Naive thymus-derived CD8-positive, alpha-beta T cell (primary cell): ENCODE measurements at regions not wholly inside any gene's neighbourhood (a gene's known extent, or its start where the extent isn't known, plus 50 kb on each side); places are given as distances from the start of the nearest gene placed in this dataset.
"Not testable (repeated sequence)": the region's sequence is repeated elsewhere in the genome, so short reads cannot be mapped to it uniquely, and the experiment has no call there.

Experiments used
- ATAC-seq, 2 donors: fragments of 150-1000 bp; cut with Tn5 transposase in 1 of 2; sonication (Bioruptor Pico), chemical (Tn5 transposase) in 1 of 2; 1 replicate in 1 of 2; 2 replicates in 1 of 2; pipeline ENCODE4 v1.10.0; 2021; ENCODE audit warnings: mild to moderate bottlenecking in 2 of 2, moderate library complexity in 2 of 2
- POLR2A ChIA-PET: fragments of 350-600 bp; sonication (Branson Sonifier 250); formaldehyde crosslinking; loops from one replicate; lab custom pipeline; 2021; ENCODE audit warnings: antibody characterized with exemption; lab: Charles Lee
- DNase-seq, 10 donors: peaks; one replicate each; pipeline versions ENCODE4 v3.0.0 to v3.0.0-alpha.2; 2020 to 2022
- H3K27ac Mint-ChIP-seq, 10 donors: one replicate each; pipeline ENCODE4 v1.8.0; 2020 to 2022; ENCODE audit warnings: mild to moderate bottlenecking in 10 of 10, mixed read lengths in 10 of 10, moderate library complexity in 4 of 10, inconsistent platforms in 1 of 10
- H3K27me3 Mint-ChIP-seq, 5 donors: one replicate each; pipeline ENCODE4 v1.8.0; 2021 to 2022; ENCODE audit warnings: mixed read lengths in 5 of 5
- H3K36me3 Mint-ChIP-seq, 3 donors: one replicate each; pipeline ENCODE4 v1.8.0; 2020 to 2022; ENCODE audit warnings: mixed read lengths in 3 of 3, mild to moderate bottlenecking in 2 of 3, inconsistent platforms in 1 of 3
- H3K4me1 Mint-ChIP-seq, 4 donors: one replicate each; pipeline ENCODE4 v1.8.0; 2021 to 2022; ENCODE audit warnings: mixed read lengths in 4 of 4
- H3K4me3 Mint-ChIP-seq, 10 donors: one replicate each; pipeline ENCODE4 v1.8.0; 2020 to 2022; ENCODE audit warnings: mild to moderate bottlenecking in 10 of 10, mixed read lengths in 10 of 10, moderate library complexity in 6 of 10, inconsistent platforms in 1 of 10
- H3K9me3 Mint-ChIP-seq, 9 donors: one replicate each; pipeline ENCODE4 v1.8.0; 2020 to 2022; ENCODE audit warnings: mixed read lengths in 9 of 9, mild to moderate bottlenecking in 3 of 9, inconsistent platforms in 1 of 9, moderate library complexity in 1 of 9

GRCh38 chr12:108442067-108442466 is 73.0 kb upstream of the FICD start:
- peaks cover 0 to 3% (median 0%) of the 10 kb centered on the region in 4 donors for H3K4me1 Mint-ChIP-seq
- H3K4me3 Mint-ChIP-seq = no peak overlapping the region
- POLR2A ChIA-PET = no interaction called here
- H3K27ac Mint-ChIP-seq = no peak overlapping the region
- peaks cover 0 to 4% (median 0%) of the 10 kb centered on the region in 3 donors for H3K36me3 Mint-ChIP-seq
- peaks cover 0 to 4% (median 0%) of the 10 kb centered on the region in 9 donors for H3K9me3 Mint-ChIP-seq
- ATAC-seq (no peak), DNase-seq (no peak)
- peaks cover 13 to 33% (median 23%) of the 10 kb centered on the region in 5 donors for H3K27me3 Mint-ChIP-seq

- no peak overlapping the region for H3K27ac Mint-ChIP-seq
- H3K4me3 Mint-ChIP-seq = no peak overlapping the region
- ATAC-seq = no peak
- DNase-seq = no peak
- H3K36me3 Mint-ChIP-seq = peaks cover 0 to 4% (median 0%) of the 10 kb centered on the region in 3 donors
- POLR2A ChIA-PET = no interaction called here
- peaks cover 0 to 3% (median 0%) of the 10 kb centered on the region in 4 donors for H3K4me1 Mint-ChIP-seq
- H3K27me3 Mint-ChIP-seq = peaks cover 10 to 29% (median 19%) of the 10 kb centered on the region in 5 donors
- peaks cover 0 to 4% (median 0%) of the 10 kb centered on the region in 9 donors for H3K9me3 Mint-ChIP-seq
These were observed 73.5 kb upstream of the FICD start for GRCh38 chr12:108441549-108441948.

GRCh38 chr12:108440736-108441135 is 74.3 kb upstream of the FICD start:
- H3K36me3 Mint-ChIP-seq = peaks cover 0 to 4% (median 0%) of the 10 kb centered on the region in 3 donors
- POLR2A ChIA-PET = no interaction called here
- H3K27me3 Mint-ChIP-seq = peaks cover 13 to 25% (median 19%) of the 10 kb centered on the region in 5 donors
- H3K9me3 Mint-ChIP-seq = peaks cover 0 to 4% (median 0%) of the 10 kb centered on the region in 9 donors
- ATAC-seq = no peak
- H3K4me3 Mint-ChIP-seq = no peak overlapping the region
- no peak for DNase-seq
- H3K4me1 Mint-ChIP-seq = peaks cover 0 to 3% (median 0%) of the 10 kb centered on the region in 4 donors
- no peak overlapping the region for H3K27ac Mint-ChIP-seq

DNA sequence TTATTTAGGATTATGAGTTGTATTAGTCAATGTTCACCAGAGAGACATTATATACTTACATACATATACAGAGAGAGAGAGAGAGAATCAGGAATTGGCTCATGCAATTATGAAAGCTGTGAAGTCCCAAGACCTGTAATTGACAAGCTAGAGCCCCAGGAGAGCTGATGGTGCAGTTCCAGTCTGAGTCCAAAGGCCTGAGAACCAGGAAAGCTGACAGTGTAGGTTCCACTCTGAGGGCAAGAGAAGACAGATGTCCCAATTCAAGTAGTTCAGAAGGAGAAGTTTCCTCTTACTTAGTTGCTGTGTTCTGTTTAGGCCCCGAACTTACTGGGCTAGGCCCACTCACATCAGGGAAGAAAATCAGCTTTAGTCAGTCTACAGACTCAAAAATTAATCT is 76.4 kb upstream of the FICD start:
- POLR2A ChIA-PET = interaction anchor here (0.7 kb wide), 1 partner anchor 213 kb away, joined by 3 read pairs; no protein-coding TSS in a partner anchor
- DNase-seq = no peak
- no peak for ATAC-seq
- Mint-ChIP-seq H3K27me3 (peaks cover 9 to 22% (median 19%) of the 10 kb centered on the region in 5 donors), H3K36me3 (peaks cover 0 to 4% (median 0%) of the 10 kb centered on the region in 3 donors), H3K27ac (no peak overlapping the region), H3K4me1 (peaks cover 0 to 3% (median 0%) of the 10 kb centered on the region in 4 donors), H3K4me3 (no peak overlapping the region), H3K9me3 (peaks cover 0 to 4% (median 0%) of the 10 kb centered on the region in 9 donors)

- no peak overlapping the region for H3K27ac Mint-ChIP-seq
- no peak overlapping the region for H3K4me3 Mint-ChIP-seq
- DNase-seq = no peak
- POLR2A ChIA-PET = no interaction called here
- H3K27me3 Mint-ChIP-seq = peaks cover 6 to 25% (median 16%) of the 10 kb centered on the region in 5 donors
- no peaks in the 10 kb centered on the region for H3K9me3 Mint-ChIP-seq
- ATAC-seq = no peak
- no peaks in the 10 kb centered on the region for H3K4me1 Mint-ChIP-seq
- no peaks in the 10 kb centered on the region for H3K36me3 Mint-ChIP-seq
These were observed 82.5 kb upstream of the FICD start for GRCh38 chr12:108432423-108433121.

DNA sequence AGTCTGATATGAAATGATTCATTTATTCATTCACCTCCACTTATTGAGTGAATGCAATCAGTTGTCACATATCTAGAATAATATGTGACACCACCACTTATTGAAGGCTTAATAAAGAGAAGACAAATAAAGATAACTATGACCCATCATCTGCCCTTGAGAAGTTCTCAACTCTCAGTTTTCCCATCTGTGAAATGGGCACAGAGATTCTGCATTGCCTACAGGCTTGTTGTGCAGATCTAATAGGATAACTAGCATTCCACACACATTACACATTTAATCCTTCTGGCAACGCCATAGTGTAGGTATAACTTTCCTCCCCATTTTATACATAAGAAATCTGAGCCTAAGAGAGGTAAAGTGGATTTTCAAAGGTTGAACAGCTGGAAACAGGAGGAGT is 84.2 kb upstream of the FICD start:
- Mint-ChIP-seq H3K27ac (no peak overlapping the region), H3K4me3 (no peak overlapping the region), H3K36me3 (no peaks in the 10 kb centered on the region), H3K4me1 (no peaks in the 10 kb centered on the region), H3K9me3 (no peaks in the 10 kb centered on the region), H3K27me3 (peaks cover 7 to 35% (median 23%) of the 10 kb centered on the region in 5 donors)
- DNase-seq (no peak), ATAC-seq (no peak)
- POLR2A ChIA-PET = interaction anchor here (0.6 kb wide), 1 partner anchor 31 kb away, joined by 3 read pairs; no protein-coding TSS in a partner anchor

DNA sequence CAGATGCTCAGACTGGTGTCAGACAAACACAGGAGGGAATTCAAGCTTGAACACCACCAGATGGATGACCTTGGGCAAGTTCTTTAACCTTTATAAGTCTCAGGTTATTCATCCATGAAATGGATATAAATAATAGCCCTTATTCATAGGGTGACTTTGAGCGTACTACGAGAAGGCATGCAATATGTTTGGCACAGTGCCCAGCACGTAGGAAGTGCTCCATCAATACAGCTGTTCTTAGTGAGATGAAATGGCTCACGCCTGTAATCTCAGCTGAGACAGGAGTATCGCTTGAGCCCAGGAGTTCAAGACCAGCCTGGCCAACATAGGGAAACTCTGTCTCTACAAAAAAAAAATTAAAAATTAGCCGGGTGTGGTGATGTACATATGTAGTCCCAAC is 84.8 kb upstream of the FICD start:
- Mint-ChIP-seq H3K27me3 (peaks cover 9 to 42% (median 26%) of the 10 kb centered on the region in 5 donors), H3K4me3 (no peak overlapping the region), H3K36me3 (no peaks in the 10 kb centered on the region), H3K4me1 (no peaks in the 10 kb centered on the region), H3K27ac (no peak overlapping the region), H3K9me3 (no peaks in the 10 kb centered on the region)
- ATAC-seq (no peak), DNase-seq (no peak)
- POLR2A ChIA-PET = no interaction called here

DNA sequence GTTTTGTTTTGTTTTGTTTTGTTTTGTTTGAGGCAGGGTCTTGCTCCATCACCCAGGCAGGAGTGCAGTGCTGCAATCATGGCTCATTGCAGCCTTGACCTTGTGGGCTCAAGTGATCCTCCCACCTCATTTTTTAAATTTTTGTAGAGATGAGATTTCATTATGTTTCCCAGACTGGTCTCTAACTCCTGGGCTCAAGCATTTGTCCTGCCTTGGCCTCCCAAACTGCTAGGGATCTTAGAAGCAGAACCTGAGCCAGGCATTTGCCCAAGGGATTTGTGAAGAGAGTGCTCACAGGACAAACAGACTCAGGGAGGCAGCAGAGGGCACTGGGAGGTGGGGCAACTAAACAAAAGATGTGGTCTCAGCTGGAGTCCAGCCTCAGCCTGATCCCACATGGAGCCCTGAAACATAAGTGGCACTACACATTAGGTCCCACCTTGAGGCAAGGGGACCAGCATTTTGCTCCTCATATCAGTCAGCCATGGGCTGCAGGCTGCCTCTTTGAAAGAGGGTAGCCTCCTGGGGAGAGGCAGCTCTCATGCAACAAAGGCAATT is 86.2 kb upstream of the CMKLR1 start:
- H3K27ac Mint-ChIP-seq = no peak overlapping the region
- H3K4me1 Mint-ChIP-seq = no peaks in the 10 kb centered on the region
- no peak overlapping the region for H3K4me3 Mint-ChIP-seq
- no peak for ATAC-seq
- H3K27me3 Mint-ChIP-seq = peaks cover 9 to 44% (median 18%) of the 10 kb centered on the region in 5 donors
- POLR2A ChIA-PET = no interaction called here
- peaks cover 0 to under 1% (median 0%) of the 10 kb centered on the region in 9 donors for H3K9me3 Mint-ChIP-seq
- H3K36me3 Mint-ChIP-seq = no peaks in the 10 kb centered on the region
- no peak for DNase-seq

GRCh38 chr12:108424816-108425215 is 85.7 kb upstream of the CMKLR1 start:
- H3K27me3 Mint-ChIP-seq = peaks cover 9 to 44% (median 18%) of the 10 kb centered on the region in 5 donors
- H3K4me3 Mint-ChIP-seq = no peak overlapping the region
- POLR2A ChIA-PET = no interaction called here
- no peaks in the 10 kb centered on the region for H3K36me3 Mint-ChIP-seq
- H3K9me3 Mint-ChIP-seq = peaks cover 0 to 6% (median 0%) of the 10 kb centered on the region in 9 donors
- no peaks in the 10 kb centered on the region for H3K4me1 Mint-ChIP-seq
- ATAC-seq (no peak), DNase-seq (no peak)
- H3K27ac Mint-ChIP-seq = no peak overlapping the region

- Mint-ChIP-seq H3K27ac (no peak overlapping the region), H3K9me3 (peaks cover 0 to 8% (median 0%) of the 10 kb centered on the region in 9 donors), H3K4me3 (no peak overlapping the region), H3K27me3 (peaks cover 9 to 44% (median 18%) of the 10 kb centered on the region in 5 donors), H3K36me3 (no peaks in the 10 kb centered on the region), H3K4me1 (no peaks in the 10 kb centered on the region)
- ATAC-seq (no peak), DNase-seq (no peak)
- POLR2A ChIA-PET = no interaction called here
These were observed 84.9 kb upstream of the CMKLR1 start for GRCh38 chr12:108424026-108424425.

DNA sequence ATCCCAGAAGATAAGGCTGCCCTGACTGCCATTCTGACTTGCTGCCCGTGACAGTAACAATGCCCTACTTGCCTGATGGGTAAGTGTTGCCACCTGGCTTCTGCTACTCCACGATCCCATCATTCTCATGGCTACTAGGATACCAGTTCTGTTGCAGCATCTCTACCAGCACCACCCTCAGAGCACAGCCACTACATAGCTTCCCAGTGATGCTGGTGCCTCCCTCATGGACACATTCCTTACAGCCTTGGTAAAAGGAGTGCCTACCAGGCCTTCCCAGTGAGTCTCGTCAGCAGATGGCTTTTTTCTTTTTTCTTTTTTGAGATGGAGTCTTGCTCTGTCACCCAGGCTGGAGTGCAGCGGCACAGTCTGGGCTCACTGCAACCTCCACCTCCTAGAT is 84.4 kb upstream of the CMKLR1 start:
- ATAC-seq = no peak
- Mint-ChIP-seq H3K27ac (no peak overlapping the region), H3K4me1 (no peaks in the 10 kb centered on the region), H3K27me3 (peaks cover 9 to 44% (median 18%) of the 10 kb centered on the region in 5 donors), H3K36me3 (no peaks in the 10 kb centered on the region), H3K9me3 (peaks cover 0 to 8% (median 0%) of the 10 kb centered on the region in 9 donors), H3K4me3 (no peak overlapping the region)
- POLR2A ChIA-PET = no interaction called here
- no peak for DNase-seq

DNA sequence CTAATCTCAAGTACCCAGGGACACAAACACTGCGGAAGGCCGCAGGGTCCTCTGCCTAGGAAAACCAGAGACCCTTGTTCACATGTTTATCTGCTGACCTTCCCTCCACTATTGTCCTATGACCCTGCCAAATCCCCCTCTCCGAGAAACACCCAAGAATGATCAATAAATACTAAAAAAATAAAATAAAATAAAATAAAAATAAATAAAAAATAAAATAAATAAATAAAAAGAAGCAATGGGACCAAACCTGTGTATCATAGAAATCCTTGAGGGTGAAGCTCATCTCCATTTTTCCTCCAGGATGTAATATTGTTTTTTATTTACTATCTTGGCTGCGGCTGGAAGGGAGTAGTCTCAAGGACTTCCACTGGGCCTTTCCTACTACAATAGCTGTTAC is 82.0 kb upstream of the CMKLR1 start:
- H3K4me1 Mint-ChIP-seq, H3K36me3 Mint-ChIP-seq, DNase-seq, ATAC-seq, H3K27ac Mint-ChIP-seq, H3K4me3 Mint-ChIP-seq, POLR2A ChIA-PET: not testable (repeated sequence)
- Mint-ChIP-seq H3K27me3 (peaks cover 3 to 34% (median 12%) of the 10 kb centered on the region in 5 donors), H3K9me3 (peaks cover 0 to 21% (median 3%) of the 10 kb centered on the region in 9 donors)

DNA sequence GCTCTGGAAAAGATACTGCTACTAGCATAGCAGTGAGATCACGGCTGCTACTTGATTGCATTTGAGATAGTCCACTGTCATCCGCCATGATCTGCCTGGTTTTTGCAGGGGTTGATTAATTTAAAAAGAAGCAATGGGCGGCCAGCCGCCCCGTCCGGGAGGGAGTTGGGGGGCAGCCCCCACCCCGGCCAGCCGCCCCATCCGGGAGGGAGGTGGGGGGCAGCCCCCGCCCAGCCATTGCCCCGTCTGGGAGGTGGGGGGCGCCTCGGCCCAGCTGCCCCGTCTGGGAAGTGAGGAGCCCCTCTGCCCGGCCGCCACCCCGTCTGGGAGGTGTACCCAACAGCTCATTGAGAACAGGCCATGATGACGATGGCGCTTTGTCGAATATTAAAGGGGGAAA is 81.3 kb upstream of the CMKLR1 start:
- H3K36me3 Mint-ChIP-seq, POLR2A ChIA-PET, ATAC-seq, H3K27ac Mint-ChIP-seq, H3K4me3 Mint-ChIP-seq, DNase-seq, H3K4me1 Mint-ChIP-seq: not testable (repeated sequence)
- Mint-ChIP-seq H3K9me3 (peaks cover 0 to 25% (median 3%) of the 10 kb centered on the region in 9 donors), H3K27me3 (peaks cover under 1 to 27% (median 11%) of the 10 kb centered on the region in 5 donors)
